ENCODE measurements at regions not wholly inside any gene's neighbourhood (a gene's known extent, or its start where the extent isn't known, plus 50 kb on each side); places are given as distances from the start of the nearest gene placed in this dataset.

- ChIA-PET CTCF (no interaction called here), POLR2A (no interaction called here)
- no peak overlapping the region for H3K27ac ChIP-seq (ENCODE audit: low read length)
- DNase-seq (ENCODE audit: low read depth, low spot score) (no peak), ATAC-seq (no peak)
- in situ Hi-C loops (cut with HindIII; ENCODE audit: low pct_unique_long_range_greater_than_20kb, low sequenced_read_pairs) (no loop called here), intact Hi-C loops (cut with micrococcal nuclease; ENCODE audit: unreplicated experiment) (no loop called here)
- TF ChIP-seq CTCF (IDR thresholded peaks at IDR 0.05): no peak
- no peaks in the 10 kb centered on the region for H3K9me3 ChIP-seq (ENCODE audit: control insufficient read depth, insufficient read depth, low read depth, low read length)
- H3K27me3 ChIP-seq (ENCODE audit: control insufficient read depth, insufficient read depth, low read length): no peaks in the 10 kb centered on the region
- no TSS peak for BruUV-seq (replicated peaks)
- no peaks in the 10 kb centered on the region for H3K4me1 ChIP-seq (ENCODE audit: control insufficient read depth, insufficient read depth, low read length)
- H3K36me3 ChIP-seq (ENCODE audit: control insufficient read depth, insufficient read depth, low read length): no peaks in the 10 kb centered on the region
- H3K4me3 ChIP-seq (ENCODE audit: low read depth in 2 of 2, low read length in 2 of 2): no peak overlapping the region
Observed at GRCh38 chr2:48886919-48887318, 131.4 kb upstream of the LHCGR start.

GRCh38 chr2:48885841-48886240 lies 130.3 kb upstream of the LHCGR start:
- intact Hi-C loops (cut with micrococcal nuclease; ENCODE audit: unreplicated experiment) (no loop called here), in situ Hi-C loops (cut with HindIII; ENCODE audit: low pct_unique_long_range_greater_than_20kb, low sequenced_read_pairs) (no loop called here)
- H3K27ac ChIP-seq (ENCODE audit: low read length): no peak overlapping the region
- no peak overlapping the region for H3K4me3 ChIP-seq (ENCODE audit: low read depth in 2 of 2, low read length in 2 of 2)
- TF ChIP-seq REST (IDR thresholded peaks at IDR 0.05; ENCODE audit: insufficient read depth in 1 of 2, low read depth in 2 of 2, low read length in 1 of 2): no peak
- ChIA-PET CTCF (no interaction called here), POLR2A (no interaction called here)
- H3K4me1 ChIP-seq (ENCODE audit: control insufficient read depth, insufficient read depth, low read length): no peaks in the 10 kb centered on the region
- no peaks in the 10 kb centered on the region for H3K36me3 ChIP-seq (ENCODE audit: control insufficient read depth, insufficient read depth, low read length)
- no TSS peak for BruUV-seq (replicated peaks)
- ATAC-seq: no peak
- no peak for DNase-seq (ENCODE audit: low read depth, low spot score)
- H3K27me3 ChIP-seq (ENCODE audit: control insufficient read depth, insufficient read depth, low read length): no peaks in the 10 kb centered on the region
- H3K9me3 ChIP-seq (ENCODE audit: control insufficient read depth, insufficient read depth, low read depth, low read length): no peaks in the 10 kb centered on the region

- intact Hi-C loops (cut with micrococcal nuclease; ENCODE audit: unreplicated experiment) (no loop called here), in situ Hi-C loops (cut with HindIII; ENCODE audit: low pct_unique_long_range_greater_than_20kb, low sequenced_read_pairs) (no loop called here)
- DNase-seq (ENCODE audit: low read depth, low spot score) (no peak), ATAC-seq (no peak)
- Histone ChIP-seq H3K36me3 (ENCODE audit: control insufficient read depth, insufficient read depth, low read length) (no peaks in the 10 kb centered on the region), H3K27ac (ENCODE audit: low read length) (no peak overlapping the region), H3K9me3 (ENCODE audit: control insufficient read depth, insufficient read depth, low read depth, low read length) (no peaks in the 10 kb centered on the region), H3K27me3 (ENCODE audit: control insufficient read depth, insufficient read depth, low read length) (no peaks in the 10 kb centered on the region; the same call in 1 of the 2 replicates), H3K4me3 (ENCODE audit: low read depth in 2 of 2, low read length in 2 of 2) (no peak overlapping the region), H3K4me1 (ENCODE audit: control insufficient read depth, insufficient read depth, low read length) (no peaks in the 10 kb centered on the region)
- ChIA-PET CTCF (no interaction called here), POLR2A (no interaction called here)
- TF ChIP-seq TCF7L2 (IDR thresholded peaks at IDR 0.05; ENCODE audit: low read depth, low read length): no peak
- TF ChIP-seq POLR2AphosphoS5 (IDR thresholded peaks at IDR 0.05; ENCODE audit: low read depth, low read length): no peak
- TF ChIP-seq CTCF (IDR thresholded peaks at IDR 0.05): no peak
- no peak for TF ChIP-seq SIN3A (IDR thresholded peaks at IDR 0.05; ENCODE audit: borderline replicate concordance, insufficient read depth, low read depth, low read length)
- TF ChIP-seq REST (IDR thresholded peaks at IDR 0.05; ENCODE audit: insufficient read depth in 1 of 2, low read depth in 2 of 2, low read length in 1 of 2): no peak
- no TSS peak for BruUV-seq (replicated peaks)
Observed at GRCh38 chr2:48883661-48884060, 128.1 kb upstream of the LHCGR start.
